IMR-90 (cell line): ENCODE measurements at regions not wholly inside any gene's neighbourhood (a gene's known extent, or its start where the extent isn't known, plus 50 kb on each side); places are given as distances from the start of the nearest gene placed in this dataset.

Source experiments
- ATAC-seq: fragments of 200-7000 bp; cut with Tn5 transposase; 2 replicates; pipeline ENCODE4 v1.9.1; 2020; ENCODE audit warnings: low read depth, mild to moderate bottlenecking, moderate library complexity
- BruUV-seq: library from RNA; stranded (reverse); fragments of 400-500 nt; replicated peaks from 2 replicates; lab custom pipeline; 2021; lab: Mats Ljungman, UMichigan
- CTCF ChIA-PET: fragments of 300-600 bp; formaldehyde crosslinking; extraction: SDS; loops from one replicate; lab custom pipeline; 2021; ENCODE audit warnings: antibody characterized with exemption; lab: Yijun Ruan, JAX
- POLR2A ChIA-PET: fragments of 300-600 bp; sonication (Branson Sonifier 250); formaldehyde crosslinking; loops from one replicate; lab custom pipeline; 2022; ENCODE audit warnings: antibody characterized with exemption; ENCODE audit not compliant: unreplicated experiment; lab: Charles Lee
- DNase-seq: peaks from one replicate; pipeline ENCODE4 v3.0.0; 2013
- H2AFZ ChIP-seq: replicated peaks from 2 replicates; pipeline ENCODE3; 2013; ENCODE audit warnings: low read length, mild to moderate bottlenecking; ENCODE audit not compliant: poor library complexity
- H2AK5ac ChIP-seq: 2 replicates; pipeline ENCODE4 v1.6.1; 2013; ENCODE audit warnings: low read depth, low read length, inconsistent platforms
- H2AK9ac ChIP-seq: replicated peaks from 2 replicates; pipeline ENCODE3; 2013; ENCODE audit warnings: mild to moderate bottlenecking, low read depth, low read length, moderate library complexity; ENCODE audit not compliant: poor library complexity
- H2BK120ac ChIP-seq: 2 replicates; pipeline ENCODE4 v1.6.1; 2013; ENCODE audit warnings: low read depth, low read length, inconsistent platforms
- H2BK15ac ChIP-seq: 3 replicates; pipeline ENCODE4 v1.6.1; 2013; ENCODE audit warnings: low read depth, low read length, inconsistent platforms
- H2BK20ac ChIP-seq: 2 replicates; pipeline ENCODE4 v1.6.1; 2013; ENCODE audit warnings: low read depth, mild to moderate bottlenecking, inconsistent platforms, low read length, moderate library complexity
- H2BK5ac ChIP-seq: 2 replicates; pipeline ENCODE4 v1.6.1; 2013; ENCODE audit warnings: mild to moderate bottlenecking, low read depth, low read length, inconsistent platforms; ENCODE audit not compliant: poor library complexity, severe bottlenecking
- H3K14ac ChIP-seq: replicated peaks from 2 replicates; pipeline ENCODE4 v1.6.1; 2013; ENCODE audit warnings: low read depth, low read length, inconsistent platforms
- H3K18ac ChIP-seq: 2 replicates; pipeline ENCODE4 v1.6.1; 2013; ENCODE audit warnings: low read depth, low read length, control low read depth
- H3K23ac ChIP-seq: 2 replicates; pipeline ENCODE4 v1.6.1; 2013; ENCODE audit warnings: low read depth, low read length, inconsistent platforms
- H3K27ac ChIP-seq: 2 replicates; pipeline ENCODE4 v1.5.1; 2013; ENCODE audit warnings: mild to moderate bottlenecking, control low read depth, low read length; ENCODE audit not compliant: insufficient read depth
- H3K27me3 ChIP-seq: 2 replicates; pipeline ENCODE4 v1.6.1; 2013; ENCODE audit warnings: low read length; ENCODE audit not compliant: control insufficient read depth, insufficient read depth
- H3K36me3 ChIP-seq: 2 replicates; pipeline ENCODE4 v1.6.1; 2013; ENCODE audit warnings: low read length, mixed read lengths; ENCODE audit not compliant: control insufficient read depth, insufficient read depth
- H3K4ac ChIP-seq: 2 replicates; pipeline ENCODE4 v1.6.1; 2013; ENCODE audit warnings: low read depth, low read length, inconsistent platforms
- H3K4me1 ChIP-seq: 2 replicates; pipeline ENCODE4 v1.6.1; 2013; ENCODE audit warnings: low read length, mixed read lengths; ENCODE audit not compliant: control insufficient read depth, insufficient read depth
- H3K4me2 ChIP-seq: 2 replicates; pipeline ENCODE4 v1.6.1; 2013; ENCODE audit warnings: low read depth, mild to moderate bottlenecking, control low read depth, low read length, moderate library complexity
- H3K4me3 ChIP-seq: 2 replicates; pipeline ENCODE4 v1.5.1; 2013; ENCODE audit warnings: low read depth, mild to moderate bottlenecking, control low read depth, low read length, moderate library complexity; ENCODE audit not compliant: insufficient read depth
- H3K56ac ChIP-seq: 2 replicates; pipeline ENCODE4 v1.6.1; 2013; ENCODE audit warnings: low read length, inconsistent platforms; ENCODE audit not compliant: insufficient read depth; ENCODE audit errors: extremely low read depth
- H3K79me1 ChIP-seq, 2 experiments: 2 replicates each; pipeline ENCODE4 v1.6.1; 2013; ENCODE audit warnings: low read length in 2 of 2, inconsistent platforms in 1 of 2, low read depth in 1 of 2
- H3K9ac ChIP-seq: 2 replicates; pipeline ENCODE4 v1.6.1; 2013; ENCODE audit warnings: low read depth, low read length, control low read depth
- H3K9me1 ChIP-seq: 2 replicates; pipeline ENCODE4 v1.6.1; 2013; ENCODE audit warnings: low read length, inconsistent platforms; ENCODE audit not compliant: insufficient read depth
- H3K9me3 ChIP-seq: 2 replicates; pipeline ENCODE4 v1.6.1; 2013; ENCODE audit warnings: low read length; ENCODE audit not compliant: control insufficient read depth, insufficient read depth
- H4K20me1 ChIP-seq: 2 replicates; pipeline ENCODE4 v1.6.1; 2013; ENCODE audit warnings: low read length, inconsistent platforms; ENCODE audit not compliant: insufficient read depth
- H4K5ac ChIP-seq: 2 replicates; pipeline ENCODE4 v1.6.1; 2013; ENCODE audit warnings: mild to moderate bottlenecking, low read depth, low read length, control low read depth
- H4K8ac ChIP-seq, 2 experiments: 2 replicates each; pipeline ENCODE4 v1.6.1; 2013; ENCODE audit warnings: low read depth in 2 of 2, low read length in 2 of 2, control low read depth in 1 of 2, inconsistent platforms in 1 of 2
- H4K91ac ChIP-seq: 2 replicates; pipeline ENCODE4 v1.6.1; 2013; ENCODE audit warnings: low read depth, low read length, inconsistent platforms; ENCODE audit not compliant: insufficient read depth
- BHLHE40 ChIP-seq: fragments of 150-350 bp; IDR thresholded peaks from 2 replicates; pipeline ENCODE4 v1.6.1; 2016; ENCODE audit warnings: mild to moderate bottlenecking, low read depth, low read length
- CEBPB ChIP-seq: IDR thresholded peaks from 2 replicates; pipeline ENCODE4 v1.6.1; 2012; ENCODE audit warnings: low read depth, low read length, improper control_type of control experiment
- CHD1 ChIP-seq: IDR thresholded peaks from 2 replicates; pipeline ENCODE4 v1.6.1; 2012; ENCODE audit warnings: low read depth, low read length, improper control_type of control experiment
- ELK1 ChIP-seq: fragments of 150-350 bp; IDR thresholded peaks from 2 replicates; pipeline ENCODE4 v1.6.1; 2016; ENCODE audit warnings: low read depth, mild to moderate bottlenecking, low read length, moderate library complexity, borderline replicate concordance
- FOS ChIP-seq: fragments of 150-350 bp; IDR thresholded peaks from 2 replicates; pipeline ENCODE4 v1.6.1; 2016; ENCODE audit warnings: low read depth, low read length
- MAFK ChIP-seq: IDR thresholded peaks from 2 replicates; pipeline ENCODE4 v1.6.1; 2012; ENCODE audit warnings: low read depth, low read length, improper control_type of control experiment
- MAZ ChIP-seq: IDR thresholded peaks from 2 replicates; pipeline ENCODE4 v1.6.1; 2012; ENCODE audit warnings: low read depth, mild to moderate bottlenecking, low read length, improper control_type of control experiment, moderate library complexity, borderline replicate concordance
- MXI1 ChIP-seq: IDR thresholded peaks from 2 replicates; pipeline ENCODE4 v1.6.1; 2012; ENCODE audit warnings: low read depth, mild to moderate bottlenecking, low read length, moderate library complexity, borderline replicate concordance
- NFE2L2 ChIP-seq: fragments of 150-350 bp; IDR thresholded peaks from 2 replicates; pipeline ENCODE4 v1.6.1; 2016; ENCODE audit warnings: low read depth, mild to moderate bottlenecking, low read length
- POLR2A ChIP-seq: IDR thresholded peaks from 2 replicates; pipeline ENCODE4 v1.6.1; 2012; ENCODE audit warnings: mild to moderate bottlenecking, low read depth, low read length
- RAD21 ChIP-seq: IDR thresholded peaks from 2 replicates; pipeline ENCODE4 v1.6.1; 2012; ENCODE audit warnings: low read length, improper control_type of control experiment
- RCOR1 ChIP-seq: IDR thresholded peaks from 2 replicates; pipeline ENCODE4 v1.6.1; 2012; ENCODE audit warnings: mild to moderate bottlenecking, low read length, improper control_type of control experiment; ENCODE audit not compliant: insufficient replicate concordance
- RFX5 ChIP-seq: IDR thresholded peaks from 2 replicates; pipeline ENCODE4 v1.8.0; 2012; ENCODE audit warnings: low read depth, mild to moderate bottlenecking, low read length, moderate library complexity
- SMC3 ChIP-seq: fragments of 150-350 bp; IDR thresholded peaks from 2 replicates; pipeline ENCODE4 v1.6.1; 2016; ENCODE audit warnings: low read depth, mild to moderate bottlenecking, antibody characterized with exemption, low read length, moderate library complexity
- WGBS, 2 experiments: methylation state at CpG; one replicate each; pipeline versions ENCODE4 v1.1.5 to v1.1.7; 2013; ENCODE audit warnings: missing lambda C conversion rate in 2 of 2; ENCODE audit not compliant: insufficient read length in 1 of 2; ENCODE audit errors: extremely low coverage in 2 of 2; 5-methylcytosine and 5-hydroxymethylcytosine counted together
- dilution Hi-C: fragments of 300-500 bp; cut with HindIII; formaldehyde crosslinking; loops from one replicate; pipeline ENCODE4 v1.14.3; 2018; ENCODE audit warnings: low sequenced_read_pairs; ENCODE audit not compliant: unreplicated experiment
- in situ Hi-C: fragments of 300-500 bp; cut with MboI; formaldehyde crosslinking; loops from 3 replicates; pipeline ENCODE4 v1.14.3; 2019; ENCODE audit warnings: low sequenced_read_pairs, inconsistent platforms, mixed read lengths
- intact Hi-C: fragments of 100-400 bp; cut with micrococcal nuclease; formaldehyde crosslinking; loops from 2 replicates; pipeline ENCODE4 v1.10.0; 2022
- TF ChIP-seq, protein P1 (sequence below): fragments of 150-350 bp; IDR thresholded peaks from 2 replicates; pipeline ENCODE4 v1.6.1; 2017; ENCODE audit warnings: mild to moderate bottlenecking, antibody characterized with exemption, low read length, low read depth

DNA sequence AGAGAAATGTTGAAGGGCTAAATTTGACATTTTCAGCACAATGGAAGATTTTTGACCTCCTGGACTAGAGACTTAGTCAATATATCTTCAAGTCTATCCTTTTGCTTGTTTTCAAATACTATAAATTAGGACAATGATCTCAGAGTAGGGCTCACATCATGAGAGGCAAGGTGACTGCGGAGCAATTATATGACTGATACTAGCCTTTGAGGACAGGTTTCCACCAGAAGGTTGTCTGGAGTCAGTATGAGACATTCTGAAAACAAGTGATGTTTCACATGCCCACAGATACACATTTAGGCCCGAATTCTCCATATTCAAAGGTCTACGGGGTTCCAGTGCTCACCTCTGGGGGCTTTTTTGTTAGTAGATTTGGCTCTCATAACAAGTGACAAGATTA, 142.3 kb upstream of the SAMSN1 start:
- Histone ChIP-seq H3K4me3 (no peak overlapping the region), H3K79me1 (no peaks in the 10 kb centered on the region), H3K56ac (no peak overlapping the region), H3K9me3 (no peaks in the 10 kb centered on the region), H3K9ac (no peak overlapping the region), H4K20me1 (no peaks in the 10 kb centered on the region), H3K4ac (no peak overlapping the region), H4K91ac (no peak overlapping the region), H4K8ac (no peak overlapping the region), H2AK5ac (no peak overlapping the region), H2BK20ac (no peak overlapping the region), H3K27me3 (no peaks in the 10 kb centered on the region), H3K4me1 (no peaks in the 10 kb centered on the region), H3K4me2 (no peak overlapping the region), H2BK120ac (no peak overlapping the region), H2BK5ac (no peak overlapping the region), H3K9me1 (no peaks in the 10 kb centered on the region), H2AFZ (no peak overlapping the region), H3K27ac (no peak overlapping the region), H2AK9ac (no peak overlapping the region), H3K36me3 (no peaks in the 10 kb centered on the region), H3K18ac (no peak overlapping the region), H3K14ac (no peak overlapping the region), H3K23ac (no peak overlapping the region), H2BK15ac (no peak overlapping the region), H4K5ac (no peak overlapping the region)
- DNase-seq, result no peak
- ATAC-seq, result no peak
- in situ Hi-C loops (no loop called here), intact Hi-C loops (no loop called here), dilution Hi-C loops (no loop called here)
- ChIA-PET POLR2A (no interaction called here), CTCF (no interaction called here)
- WGBS, 2 experiments, result no CpG with 5 or more reads among the region's 3 CpGs
- TF ChIP-seq, protein P1, sequence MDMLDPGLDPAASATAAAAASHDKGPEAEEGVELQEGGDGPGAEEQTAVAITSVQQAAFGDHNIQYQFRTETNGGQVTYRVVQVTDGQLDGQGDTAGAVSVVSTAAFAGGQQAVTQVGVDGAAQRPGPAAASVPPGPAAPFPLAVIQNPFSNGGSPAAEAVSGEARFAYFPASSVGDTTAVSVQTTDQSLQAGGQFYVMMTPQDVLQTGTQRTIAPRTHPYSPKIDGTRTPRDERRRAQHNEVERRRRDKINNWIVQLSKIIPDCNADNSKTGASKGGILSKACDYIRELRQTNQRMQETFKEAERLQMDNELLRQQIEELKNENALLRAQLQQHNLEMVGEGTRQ, result no peak
- TF ChIP-seq NFE2L2 (no peak), RFX5 (no peak), RAD21 (no peak), POLR2A (no peak), MXI1 (no peak), CHD1 (no peak), RCOR1 (no peak), FOS (no peak), BHLHE40 (no peak), CEBPB (no peak), ELK1 (no peak), MAFK (no peak), SMC3 (no peak), MAZ (no peak)
- BruUV-seq, result no TSS peak
